Lower leg skin (tissue), 3 donors: ENCODE measurements at regions not wholly inside any gene's neighbourhood (a gene's known extent, or its start where the extent isn't known, plus 50 kb on each side); places are given as distances from the start of the nearest gene placed in this dataset.

Experiments used
- POLR2A ChIP-seq, 2 donors: fragments of 450-650 bp; IDR thresholded peaks; one replicate each; pipeline ENCODE4 v1.6.1; 2016 to 2017; ENCODE audit warnings: antibody characterized with exemption in 2 of 2, mild to moderate bottlenecking in 1 of 2, moderate library complexity in 1 of 2
- TF ChIP-seq, protein P1 (sequence below), 3 donors: fragments of 450-650 bp; IDR thresholded peaks; one replicate each; pipeline ENCODE4 v1.5.1; 2016; ENCODE audit warnings: antibody characterized with exemption in 3 of 3, mild to moderate bottlenecking in 3 of 3, moderate library complexity in 2 of 3

DNA sequence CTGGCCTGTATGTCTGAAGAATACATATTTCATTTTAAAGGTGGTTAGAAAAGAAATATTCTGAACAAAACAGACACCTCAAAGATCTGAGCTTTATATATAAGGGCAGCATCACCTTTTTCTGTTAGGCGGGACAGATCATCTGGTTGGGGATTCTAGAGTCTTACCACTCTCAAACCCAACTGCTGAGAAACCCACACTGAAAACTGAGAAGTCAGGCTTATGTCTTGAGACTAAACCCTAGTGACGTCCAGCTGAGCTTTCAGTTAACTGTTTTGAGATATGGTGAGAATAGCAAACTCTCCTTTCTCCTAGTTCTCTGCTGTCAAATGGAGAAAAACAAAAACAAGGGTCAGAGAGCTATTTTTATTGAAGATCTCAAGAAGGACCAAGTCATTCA, 63.7 kb upstream of the CCN6 start:
- TF ChIP-seq, protein P1, sequence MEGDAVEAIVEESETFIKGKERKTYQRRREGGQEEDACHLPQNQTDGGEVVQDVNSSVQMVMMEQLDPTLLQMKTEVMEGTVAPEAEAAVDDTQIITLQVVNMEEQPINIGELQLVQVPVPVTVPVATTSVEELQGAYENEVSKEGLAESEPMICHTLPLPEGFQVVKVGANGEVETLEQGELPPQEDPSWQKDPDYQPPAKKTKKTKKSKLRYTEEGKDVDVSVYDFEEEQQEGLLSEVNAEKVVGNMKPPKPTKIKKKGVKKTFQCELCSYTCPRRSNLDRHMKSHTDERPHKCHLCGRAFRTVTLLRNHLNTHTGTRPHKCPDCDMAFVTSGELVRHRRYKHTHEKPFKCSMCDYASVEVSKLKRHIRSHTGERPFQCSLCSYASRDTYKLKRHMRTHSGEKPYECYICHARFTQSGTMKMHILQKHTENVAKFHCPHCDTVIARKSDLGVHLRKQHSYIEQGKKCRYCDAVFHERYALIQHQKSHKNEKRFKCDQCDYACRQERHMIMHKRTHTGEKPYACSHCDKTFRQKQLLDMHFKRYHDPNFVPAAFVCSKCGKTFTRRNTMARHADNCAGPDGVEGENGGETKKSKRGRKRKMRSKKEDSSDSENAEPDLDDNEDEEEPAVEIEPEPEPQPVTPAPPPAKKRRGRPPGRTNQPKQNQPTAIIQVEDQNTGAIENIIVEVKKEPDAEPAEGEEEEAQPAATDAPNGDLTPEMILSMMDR (IDR thresholded peaks at IDR 0.05): no peak
- TF ChIP-seq POLR2A (IDR thresholded peaks at IDR 0.05): no peak
